Dedifferentiated amniotic fluid mesenchymal stem cell (primary cell): ENCODE measurements at regions not wholly inside any gene's neighbourhood (a gene's known extent, or its start where the extent isn't known, plus 50 kb on each side); places are given as distances from the start of the nearest gene placed in this dataset.

Source experiments
- DNase-seq: peaks from one replicate; pipeline ENCODE4 v3.0.0-alpha.2; 2016; ENCODE audit errors: extremely low spot score

DNA sequence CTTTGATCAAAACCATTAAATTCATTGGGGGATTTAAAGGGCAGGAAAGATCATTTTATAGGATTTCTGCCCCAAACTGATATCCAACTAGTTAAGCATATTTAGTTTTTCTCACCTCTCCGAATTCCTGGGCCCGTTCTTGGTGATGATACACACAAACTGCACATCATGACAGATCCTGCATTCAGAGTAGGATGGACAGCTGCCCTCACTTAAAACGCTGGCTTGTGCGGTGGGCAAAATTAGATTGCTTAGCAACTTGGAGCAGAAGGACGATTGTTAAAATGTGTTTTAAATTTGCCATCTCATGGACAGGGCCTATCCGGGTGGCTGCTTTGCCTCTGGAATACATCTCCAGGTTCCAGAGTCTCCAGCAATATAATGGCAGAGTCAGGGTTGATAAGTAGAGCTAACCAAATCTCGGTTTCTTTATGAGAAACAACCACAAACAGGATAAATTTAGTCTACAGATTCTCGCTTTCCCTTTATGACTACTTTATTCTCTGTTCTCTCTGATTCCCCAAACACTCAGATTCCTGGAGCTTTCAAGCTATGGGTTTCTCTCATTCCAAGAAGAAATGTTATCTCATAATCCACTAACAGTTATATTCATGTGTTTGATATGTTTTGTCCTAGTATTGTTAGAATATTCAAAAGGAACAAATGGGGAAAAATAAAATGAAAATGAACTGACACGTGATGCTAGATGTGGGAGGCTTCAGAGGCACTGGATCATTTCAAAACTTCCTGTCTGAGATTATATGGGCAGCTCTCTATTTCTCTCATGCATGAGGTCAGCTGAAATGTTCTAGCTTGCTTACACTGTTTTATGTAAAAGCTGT lies 1014.1 kb upstream of the SEMA6D start:
- DNase-seq = no peak

DNA sequence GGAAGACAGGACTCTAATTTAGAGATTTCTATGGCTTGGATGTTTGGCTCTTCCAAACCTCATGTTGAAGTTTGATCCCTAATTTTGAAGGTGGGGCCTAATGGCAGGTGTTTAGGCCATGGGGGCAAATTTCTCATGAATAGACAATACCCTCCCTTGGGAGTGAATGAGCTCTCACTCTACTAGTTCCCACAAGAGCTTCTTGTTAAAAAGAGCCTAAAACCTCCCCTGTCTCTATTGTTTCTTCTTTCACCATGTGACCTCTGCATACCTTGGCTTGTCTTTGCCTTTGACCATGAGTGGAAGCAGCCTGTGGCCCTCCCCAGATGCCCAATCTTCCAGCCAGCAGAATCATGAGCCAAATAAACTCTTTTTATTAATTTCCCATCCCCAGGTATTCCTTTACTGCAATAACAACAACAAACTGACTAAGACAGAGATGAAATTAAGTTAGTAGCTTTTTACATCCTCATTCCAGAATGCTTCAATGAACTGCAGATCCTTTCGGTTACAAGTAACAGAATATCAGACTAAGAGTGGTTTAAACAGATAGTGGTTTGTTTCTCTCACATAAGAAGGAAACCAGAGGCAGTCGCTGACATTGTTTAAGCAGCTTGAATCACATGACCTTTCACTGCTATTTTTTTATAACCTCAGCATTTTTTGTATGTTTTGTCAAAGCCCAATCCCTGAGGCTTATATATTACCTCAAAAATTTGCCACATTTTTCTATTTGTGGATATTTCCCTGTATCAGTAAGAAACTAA lies 1013.3 kb upstream of the SEMA6D start:
- DNase-seq = no peak

DNA sequence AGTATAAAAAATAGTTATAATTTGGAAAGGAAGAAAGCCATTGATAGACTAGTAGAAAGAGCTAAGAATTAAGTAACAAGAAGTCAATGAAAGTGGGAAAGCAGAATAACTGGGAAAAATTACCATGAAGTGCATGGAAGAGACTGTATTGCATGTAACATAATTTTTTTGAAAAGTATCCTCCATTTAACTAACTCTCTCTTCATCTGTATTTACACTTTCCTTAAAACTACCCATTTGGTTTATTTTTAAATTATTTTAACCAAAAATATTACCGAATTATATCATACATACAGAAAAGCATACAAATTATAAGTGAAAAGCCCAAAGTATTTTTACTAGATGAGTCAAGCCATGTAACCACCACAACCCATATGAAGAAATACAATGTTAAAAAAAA lies 1009.9 kb upstream of the SEMA6D start:
- DNase-seq = no peak

DNA sequence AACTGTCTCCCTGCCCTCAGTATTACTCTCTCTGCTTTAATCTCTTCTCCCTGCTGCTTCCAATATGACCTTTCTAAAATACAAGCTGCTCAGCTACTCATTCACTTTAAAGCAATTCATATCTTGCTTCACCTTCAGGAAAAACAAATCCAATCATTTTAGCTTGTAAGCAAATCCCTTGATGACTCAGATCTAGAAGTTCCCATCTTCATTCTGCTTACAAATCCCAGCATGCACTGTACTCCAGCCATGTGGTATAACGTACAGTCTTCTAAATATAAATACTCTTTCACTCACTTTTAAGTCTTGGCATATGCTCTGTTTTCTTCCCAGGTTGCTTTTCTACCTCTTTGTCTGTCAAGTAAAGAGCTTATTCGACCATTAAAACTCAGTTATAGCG lies 1009.1 kb upstream of the SEMA6D start:
- no peak for DNase-seq

DNA sequence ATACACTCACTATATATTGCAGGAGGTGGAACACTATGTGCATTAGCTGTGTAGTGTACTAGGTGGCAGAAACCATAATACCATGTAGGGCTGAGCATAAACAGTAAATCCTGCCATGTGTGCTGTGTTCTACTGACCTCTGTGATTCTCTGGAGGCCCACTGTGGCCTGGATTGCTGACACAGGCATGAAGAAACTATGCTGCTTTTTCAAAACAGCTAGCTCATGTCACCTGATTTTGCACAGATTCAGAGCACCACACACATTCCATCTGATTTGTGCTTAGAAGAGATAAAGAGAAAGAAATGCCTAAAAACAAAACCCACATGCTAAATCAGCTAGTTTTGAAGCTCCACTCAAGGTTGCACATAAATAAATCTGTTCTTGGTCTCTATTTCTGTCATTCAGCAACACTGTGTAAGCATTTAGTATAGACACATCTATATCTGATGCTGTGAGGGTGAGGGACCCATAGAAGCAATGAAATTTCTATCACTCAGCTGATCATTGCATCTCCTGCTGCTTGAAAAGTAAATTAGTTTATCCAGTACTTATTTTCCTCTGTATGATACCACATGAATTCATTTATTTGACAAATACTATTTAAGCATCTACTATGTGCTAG lies 1007.7 kb upstream of the SEMA6D start:
- no peak for DNase-seq

DNA sequence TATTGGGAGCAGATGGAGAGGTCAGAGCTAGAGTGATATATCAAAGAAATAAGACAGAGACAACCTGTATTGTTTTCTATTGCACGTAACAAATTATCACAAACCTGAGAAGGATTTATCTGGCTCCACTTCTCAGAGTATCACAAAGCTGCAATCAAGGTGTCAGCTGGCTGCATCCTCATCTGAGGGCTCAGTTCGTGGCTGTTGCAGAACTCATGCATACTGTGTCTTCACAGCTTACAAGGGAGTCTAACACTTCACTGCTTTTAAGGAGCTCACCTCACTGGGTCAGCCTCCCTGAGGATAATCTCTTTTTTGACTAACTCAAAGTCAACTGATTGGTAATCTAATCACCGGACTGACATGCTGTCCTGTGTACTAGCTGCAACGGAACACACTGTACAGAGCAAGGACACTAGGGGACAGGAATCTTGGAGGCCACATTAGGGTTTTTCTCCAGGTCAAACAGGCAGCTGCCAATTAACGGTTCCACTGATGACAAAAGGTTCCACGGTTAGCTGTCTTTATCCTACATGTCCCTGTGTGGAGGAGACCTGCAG lies 1006.8 kb upstream of the SEMA6D start:
- DNase-seq = no peak

DNA sequence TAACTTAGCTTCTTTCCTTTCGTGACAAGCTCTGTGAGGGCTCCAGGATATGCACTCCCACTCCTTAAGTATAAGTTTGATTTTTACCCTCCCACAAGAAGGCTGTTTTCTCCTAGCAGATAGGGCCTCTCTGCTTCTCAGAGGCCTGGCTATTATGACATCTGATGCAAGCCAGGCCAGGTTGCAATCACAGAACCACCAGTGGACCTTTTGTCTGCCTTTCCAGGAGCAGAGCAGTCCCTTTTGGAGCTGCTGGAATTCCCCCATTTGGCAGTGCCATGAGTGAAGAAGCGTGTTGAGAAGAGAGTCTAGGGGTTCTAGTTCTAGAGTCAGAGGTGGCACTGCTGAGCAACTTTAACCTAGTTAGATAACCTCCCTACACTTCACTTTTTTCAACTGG lies 1004.3 kb upstream of the SEMA6D start:
- no peak for DNase-seq

DNA sequence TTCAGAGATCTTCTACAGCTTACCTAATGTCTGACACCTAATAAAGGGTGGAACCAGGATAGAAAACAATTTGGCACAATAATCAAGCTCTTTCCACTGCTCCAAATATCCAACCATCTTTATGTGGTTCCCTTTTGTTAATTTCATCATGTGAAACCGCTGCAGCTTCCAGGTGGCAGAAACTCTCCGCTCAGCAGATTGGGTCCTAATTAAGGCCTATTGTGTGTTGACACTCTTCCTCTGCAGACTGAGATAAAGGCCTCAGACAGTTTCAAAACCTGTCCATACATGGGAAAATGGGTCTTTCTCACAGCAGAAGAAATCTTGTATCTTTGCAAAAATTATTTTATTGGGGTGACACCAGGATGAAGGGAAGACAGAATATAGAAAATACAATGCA lies 1002.4 kb upstream of the SEMA6D start:
- no peak for DNase-seq

DNA sequence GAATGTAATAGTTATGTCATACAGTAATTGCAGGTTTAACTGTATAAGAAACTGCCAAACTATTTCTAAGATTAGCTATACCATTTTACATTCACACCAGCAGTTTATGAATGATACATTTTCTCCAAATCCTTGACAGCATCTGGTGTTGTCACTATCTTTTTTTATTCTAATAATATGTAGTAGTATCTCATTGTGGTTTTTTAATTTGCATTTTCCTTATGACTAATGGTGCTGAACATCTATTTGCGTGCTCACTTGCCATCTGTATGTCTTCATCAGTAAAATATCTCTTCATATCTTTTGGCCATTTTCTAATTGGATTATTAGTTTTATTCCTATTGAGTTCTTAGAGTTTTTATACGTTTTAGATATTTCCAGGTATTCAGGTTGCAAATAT lies 994.0 kb upstream of the SEMA6D start:
- DNase-seq = no peak

DNA sequence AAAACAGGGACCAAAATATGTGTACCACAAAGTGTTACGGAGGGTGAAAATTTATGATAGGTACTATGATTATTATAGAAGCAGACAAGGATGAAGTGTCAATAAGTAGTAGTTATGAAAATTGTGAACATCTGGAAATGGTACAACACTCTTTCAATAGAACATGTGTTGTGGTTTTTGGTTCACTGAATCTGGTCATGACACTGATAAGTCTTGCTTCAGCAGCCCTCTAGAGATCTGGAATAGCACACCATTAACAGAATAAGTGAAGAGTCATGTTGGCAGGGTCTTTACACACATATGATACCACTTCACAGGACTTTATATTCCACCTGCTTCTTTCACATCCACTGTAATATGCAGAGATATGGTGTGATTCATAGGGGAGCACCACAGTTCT lies 985.2 kb upstream of the SEMA6D start:
- no peak for DNase-seq

DNA sequence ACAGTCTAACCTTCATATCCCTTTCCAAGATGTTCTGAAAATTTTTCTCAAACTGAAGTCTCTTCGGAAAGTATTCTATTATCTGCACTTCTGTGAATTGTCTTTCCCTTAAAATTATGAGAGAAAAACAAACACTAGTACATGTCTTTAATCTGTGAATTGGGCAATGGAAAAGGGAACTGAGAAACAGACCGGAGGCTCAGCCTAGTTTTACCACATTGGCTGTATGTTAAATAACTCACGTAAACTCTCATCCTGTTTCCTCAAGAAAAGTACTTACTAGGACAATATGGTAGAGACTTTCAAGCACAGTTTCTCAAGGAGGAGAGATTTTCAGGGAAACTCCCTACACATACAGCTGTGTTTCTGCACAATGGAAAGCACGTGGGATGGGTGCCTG lies 982.2 kb upstream of the SEMA6D start:
- no peak for DNase-seq

DNA sequence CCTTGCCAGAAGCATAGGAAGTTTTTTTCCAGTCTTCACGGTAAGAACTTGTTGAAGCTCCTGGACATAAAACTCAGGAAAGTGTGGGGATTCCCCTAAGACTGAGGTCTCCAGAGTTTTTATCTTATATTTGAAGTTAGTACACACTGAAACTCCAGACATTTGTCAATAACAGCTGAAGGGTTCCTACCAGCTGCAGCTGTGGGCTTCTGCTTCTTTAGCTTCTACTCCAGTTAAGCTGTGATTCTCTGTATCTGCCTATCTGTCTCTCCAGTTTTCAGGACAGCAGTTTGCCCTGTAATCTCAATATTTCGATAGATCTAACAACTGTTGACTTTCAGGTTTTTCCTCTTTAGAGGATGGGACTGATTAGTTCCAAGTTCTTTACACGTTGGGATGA lies 966.0 kb upstream of the SEMA6D start:
- no peak for DNase-seq

DNA sequence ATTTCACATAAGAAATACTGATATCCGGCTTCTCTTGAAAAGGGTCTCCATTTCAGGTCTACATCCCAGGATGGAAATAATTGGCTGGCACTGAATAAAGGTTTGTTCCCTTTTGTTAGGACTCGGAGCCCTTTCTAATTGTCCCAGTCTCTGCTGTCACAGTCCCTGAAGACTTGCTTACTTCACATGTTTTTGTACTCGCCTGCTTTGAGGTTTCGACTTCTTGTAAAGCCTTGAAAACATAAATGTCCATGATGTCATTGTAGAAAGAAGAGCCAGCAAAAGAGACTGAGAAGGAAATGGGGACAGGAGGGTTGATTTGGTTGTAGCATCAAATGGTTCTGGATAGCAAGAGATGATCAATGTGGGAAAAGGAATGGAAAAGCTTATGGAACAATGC lies 963.4 kb upstream of the SEMA6D start:
- DNase-seq = no peak

DNA sequence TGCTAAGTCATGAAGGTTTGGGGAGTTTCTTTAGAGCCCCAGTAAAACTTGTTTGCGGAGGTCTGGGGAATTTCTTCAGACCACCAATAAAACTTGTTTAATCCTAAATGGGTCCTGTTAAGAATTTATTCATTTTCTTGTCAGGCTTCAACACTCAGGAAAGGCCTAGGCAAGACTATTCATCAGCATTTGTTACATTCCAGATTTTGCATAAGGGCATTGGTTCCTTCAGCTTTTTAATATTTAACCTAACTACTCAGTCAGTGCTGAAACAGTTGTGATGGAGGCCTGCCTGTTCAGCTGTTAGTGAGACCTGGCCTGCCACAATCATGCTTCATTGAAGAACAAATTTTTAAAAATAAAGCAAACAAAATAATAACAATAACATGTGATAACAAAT lies 954.2 kb upstream of the SEMA6D start:
- DNase-seq = no peak

DNA sequence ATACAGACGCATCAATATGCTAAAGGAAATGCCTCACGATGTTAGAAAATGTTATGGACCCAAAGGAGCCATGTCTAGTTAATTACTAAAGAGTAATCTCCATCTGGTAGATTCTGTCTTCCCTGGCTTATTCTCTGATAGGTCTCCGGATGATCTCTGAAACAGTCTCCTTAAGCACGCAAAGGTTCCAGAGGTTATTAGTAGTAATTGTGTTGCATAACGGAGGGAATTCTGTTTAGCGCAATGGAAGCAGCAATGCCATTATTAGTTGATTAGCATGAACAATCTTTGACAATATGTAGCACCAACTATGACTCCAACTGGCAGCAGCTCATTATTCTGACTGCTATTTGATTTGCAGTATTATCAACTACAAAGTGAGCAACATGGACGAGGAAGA lies 952.5 kb upstream of the SEMA6D start:
- DNase-seq = no peak

DNA sequence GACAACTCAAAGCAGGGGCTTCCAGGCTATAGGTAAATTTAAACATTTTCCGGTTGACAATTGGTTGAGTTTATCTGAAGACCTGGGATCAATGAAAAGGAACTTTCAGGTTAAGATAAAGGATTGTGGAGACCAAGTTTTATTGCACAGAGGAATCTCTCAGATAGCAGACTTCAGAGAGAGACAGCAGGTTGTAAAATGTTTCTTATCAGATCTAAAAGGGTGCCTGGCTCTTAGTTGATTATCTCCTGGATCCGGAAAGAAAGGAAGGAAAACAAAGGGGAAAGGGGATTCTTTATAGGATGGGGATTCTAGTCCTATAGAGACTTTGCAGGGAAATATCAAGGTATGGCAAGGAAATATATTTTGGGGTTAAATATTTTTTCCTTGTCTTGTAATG lies 951.3 kb upstream of the SEMA6D start:
- DNase-seq = no peak

DNA sequence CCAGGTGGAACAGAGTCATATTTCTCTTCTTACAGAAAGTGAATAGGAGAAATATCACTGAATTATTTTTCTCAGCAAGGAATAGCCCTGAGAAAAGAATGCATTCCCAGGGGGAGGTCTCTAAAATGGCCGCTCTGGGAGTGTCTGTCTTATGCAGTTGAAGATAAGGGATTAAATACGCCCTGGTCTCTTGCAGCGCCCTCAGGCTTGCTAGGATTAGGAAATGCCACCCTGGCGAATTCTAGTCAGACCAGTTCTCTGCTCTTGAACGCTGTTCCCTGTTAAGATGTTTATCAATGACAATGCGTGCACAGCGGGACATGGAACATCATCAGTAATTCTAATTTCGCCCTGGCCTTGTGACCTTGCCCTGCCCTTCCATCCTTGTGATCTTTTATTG lies 949.0 kb upstream of the SEMA6D start:
- no peak for DNase-seq

DNA sequence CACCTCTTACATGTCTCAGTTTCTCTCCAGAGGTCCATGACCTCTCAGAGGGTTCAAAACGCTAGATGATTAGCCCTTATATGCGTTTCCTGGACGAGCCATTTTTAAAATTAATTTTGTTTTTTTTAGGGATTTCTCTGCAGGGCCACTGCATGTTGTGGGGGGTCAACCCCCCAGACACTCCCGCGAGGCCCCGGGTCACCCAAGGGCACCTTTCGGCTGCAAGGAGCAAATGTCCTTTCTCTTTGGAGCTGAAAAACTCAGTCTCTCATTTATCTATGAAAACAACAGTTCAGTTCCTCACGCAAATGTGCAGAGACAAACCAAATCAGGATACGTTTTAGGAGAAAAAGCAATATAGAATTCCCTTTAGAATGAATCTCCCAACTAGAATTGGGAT lies 944.3 kb upstream of the SEMA6D start:
- DNase-seq = no peak

DNA sequence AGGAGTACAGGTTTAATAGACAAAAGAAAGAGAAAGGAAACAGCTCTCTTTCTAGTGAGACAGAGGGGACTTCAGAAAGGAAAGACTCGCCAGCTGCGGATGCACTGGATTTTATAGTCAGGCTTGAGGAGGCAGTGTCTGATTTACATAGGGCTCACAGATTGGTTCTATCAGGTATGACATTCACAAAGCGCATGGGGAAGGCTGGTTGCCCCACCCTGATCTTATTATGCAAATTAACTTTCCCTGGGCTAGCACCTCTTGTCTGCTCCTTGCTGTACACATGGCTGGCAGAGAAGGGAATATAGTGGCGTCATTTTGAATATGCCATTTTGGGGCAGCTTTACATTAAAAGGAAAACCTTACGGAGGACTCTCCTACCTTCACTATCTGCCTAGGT lies 938.4 kb upstream of the SEMA6D start:
- DNase-seq = no peak

DNA sequence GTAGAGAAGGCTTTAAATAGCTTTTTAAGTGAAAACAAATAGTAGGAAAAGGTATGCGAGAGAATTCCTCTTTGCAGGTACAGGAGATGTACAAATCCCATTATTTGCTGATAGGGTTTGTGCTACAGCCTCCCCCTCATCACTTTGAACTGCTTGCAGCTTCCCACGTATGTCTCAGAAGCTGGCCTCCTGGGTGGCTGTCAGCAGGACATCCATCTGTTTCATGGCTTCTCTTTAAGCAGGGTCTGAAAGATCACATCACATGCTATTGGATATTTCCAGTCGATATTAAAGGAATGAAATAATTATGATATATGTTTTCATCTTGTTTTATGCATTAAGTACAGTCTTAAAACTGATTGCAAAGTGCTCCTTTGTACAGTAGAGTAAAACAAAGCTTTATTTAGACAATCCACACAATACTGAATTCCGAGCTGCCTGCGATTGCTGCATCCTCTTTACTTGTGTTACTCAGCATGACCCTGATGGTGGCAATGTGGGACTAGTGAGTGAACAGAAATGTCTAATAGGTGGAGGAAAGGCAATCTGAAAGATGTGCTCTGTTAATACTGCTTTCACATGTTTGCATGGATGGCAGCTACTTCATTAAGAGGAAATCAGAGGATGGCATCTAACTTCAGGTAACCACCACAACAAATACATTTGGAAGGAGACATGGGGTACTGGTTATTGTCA lies 930.6 kb upstream of the SEMA6D start:
- no peak for DNase-seq

DNA sequence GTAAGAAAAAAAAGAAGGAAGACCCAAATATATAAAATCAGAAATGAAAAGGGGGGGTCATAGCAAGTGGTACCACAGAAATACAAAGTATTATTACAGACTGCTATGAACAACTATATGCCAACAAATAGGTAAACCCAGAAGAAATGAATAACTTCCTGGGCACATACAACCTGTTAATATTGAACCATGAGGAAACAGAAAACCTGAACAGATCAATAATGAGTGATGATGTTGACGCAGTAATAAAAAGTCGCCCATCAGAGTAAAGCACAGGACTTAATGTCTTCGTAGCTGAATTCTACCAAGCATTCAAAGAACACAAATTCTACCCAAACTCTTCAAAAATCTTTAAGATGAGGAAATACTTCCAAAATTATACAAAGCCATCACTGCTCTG lies 921.6 kb upstream of the SEMA6D start:
- no peak for DNase-seq

DNA sequence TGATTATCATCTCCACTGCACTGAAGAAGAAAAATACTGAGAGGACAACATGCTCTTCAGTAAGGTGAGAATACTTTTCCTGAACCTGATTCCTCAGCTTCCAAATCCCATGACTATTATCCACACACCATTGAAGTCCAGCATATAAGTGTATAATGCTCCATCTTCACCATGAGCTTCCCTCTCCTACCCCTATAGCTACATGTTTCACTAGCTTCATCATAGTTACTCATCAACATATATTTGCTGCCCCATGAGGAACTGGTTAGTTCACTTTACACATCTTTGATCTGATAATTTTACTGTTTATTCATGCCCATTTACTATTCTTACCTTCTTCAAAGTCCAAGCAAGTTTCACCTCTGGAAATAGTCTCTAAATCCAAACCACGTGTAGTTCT lies 908.5 kb upstream of the SEMA6D start:
- DNase-seq = no peak
